LNCAP (cell line): ENCODE measurements at regions not wholly inside any gene's neighbourhood (a gene's known extent, or its start where the extent isn't known, plus 50 kb on each side); places are given as distances from the start of the nearest gene placed in this dataset.

Experiments used
- CTCF ChIP-seq: fragments of 450-650 bp; IDR thresholded peaks from 2 replicates; pipeline ENCODE4 v1.5.1; 2017; ENCODE audit warnings: mild to moderate bottlenecking

GRCh38 chr6:117007659-117008058 is 130.6 kb downstream of the RFX6 start:
- no peak for TF ChIP-seq CTCF

- TF ChIP-seq CTCF = no peak
Observed at GRCh38 chr6:117008618-117009017, 131.6 kb downstream of the RFX6 start.

GRCh38 chr6:117018771-117019170 is 141.7 kb downstream of the RFX6 start:
- no peak for TF ChIP-seq CTCF

- TF ChIP-seq CTCF = no peak
Observed at GRCh38 chr6:117022774-117023173, 145.7 kb downstream of the RFX6 start.

- TF ChIP-seq CTCF = no peak
Observed at GRCh38 chr6:117025310-117025709, 148.3 kb downstream of the RFX6 start.

GRCh38 chr6:117028256-117028655 is 151.2 kb downstream of the RFX6 start:
- no peak for TF ChIP-seq CTCF

GRCh38 chr6:117034547-117034946 is 157.5 kb downstream of the RFX6 start:
- TF ChIP-seq CTCF = no peak

GRCh38 chr6:117034971-117035370 is 157.9 kb downstream of the RFX6 start:
- TF ChIP-seq CTCF = no peak
